Activated CD8-positive, alpha-beta memory T cell treated with anti-CD3 and anti-CD28 coated beads, Interleukin-2, amount 50 U/mL, for 24 hours (primary cell): ENCODE measurements at regions not wholly inside any gene's neighbourhood (a gene's known extent, or its start where the extent isn't known, plus 50 kb on each side); places are given as distances from the start of the nearest gene placed in this dataset.
"Not testable (repeated sequence)": the region's sequence is repeated elsewhere in the genome, so short reads cannot be mapped to it uniquely, and the experiment has no call there.

Experiments
- DNase-seq: peaks from one replicate; pipeline ENCODE4 v3.0.0-alpha.2; 2020; ENCODE audit errors: extremely low read depth

DNA sequence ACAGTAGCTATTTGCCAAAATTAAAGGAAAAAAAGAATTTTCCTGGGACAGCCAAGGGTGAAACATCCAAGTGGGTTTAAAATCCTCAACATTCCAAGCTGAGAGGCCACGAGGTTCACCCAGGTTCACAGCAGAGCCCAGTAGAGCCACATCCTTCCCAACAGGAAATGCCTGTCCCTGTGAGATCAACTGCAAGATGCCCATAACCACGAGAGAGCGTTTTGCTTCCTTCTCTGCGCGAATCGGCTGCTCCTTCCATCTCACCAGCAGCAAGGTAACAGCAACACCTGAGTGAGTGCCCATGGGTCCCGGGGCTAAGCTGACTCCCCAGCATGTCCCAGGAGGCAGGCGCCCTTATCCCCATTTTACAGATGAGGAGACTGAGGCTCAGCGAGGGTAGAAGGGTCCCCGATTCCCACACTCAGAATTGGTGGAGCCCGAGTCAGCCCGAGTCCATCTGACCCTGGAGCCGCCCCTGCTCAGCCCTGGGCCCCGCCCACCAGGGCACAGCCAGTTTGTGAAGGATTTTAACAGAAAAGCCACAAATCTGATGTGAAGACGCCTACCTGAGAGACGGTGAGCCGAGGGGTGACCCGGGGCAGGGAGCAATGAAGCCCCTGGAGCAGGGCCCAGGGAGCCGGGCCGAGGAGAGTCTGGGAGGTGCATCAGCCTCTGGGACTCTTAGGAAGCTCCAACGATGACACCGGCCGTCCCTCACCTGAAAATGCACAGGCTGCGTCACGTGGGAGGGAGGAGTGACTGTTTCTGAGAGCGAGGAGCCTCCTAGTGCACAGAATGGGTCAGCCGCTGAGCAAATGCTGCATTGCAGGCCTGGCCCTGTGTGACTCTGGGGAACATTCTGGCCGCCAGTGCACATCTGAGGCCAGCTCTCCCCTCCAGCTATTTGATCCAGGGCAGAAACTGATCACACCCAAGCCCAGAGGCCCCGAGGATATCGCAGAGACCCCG lies 236.9 kb upstream of the SFSWAP start:
- no peak for DNase-seq

DNA sequence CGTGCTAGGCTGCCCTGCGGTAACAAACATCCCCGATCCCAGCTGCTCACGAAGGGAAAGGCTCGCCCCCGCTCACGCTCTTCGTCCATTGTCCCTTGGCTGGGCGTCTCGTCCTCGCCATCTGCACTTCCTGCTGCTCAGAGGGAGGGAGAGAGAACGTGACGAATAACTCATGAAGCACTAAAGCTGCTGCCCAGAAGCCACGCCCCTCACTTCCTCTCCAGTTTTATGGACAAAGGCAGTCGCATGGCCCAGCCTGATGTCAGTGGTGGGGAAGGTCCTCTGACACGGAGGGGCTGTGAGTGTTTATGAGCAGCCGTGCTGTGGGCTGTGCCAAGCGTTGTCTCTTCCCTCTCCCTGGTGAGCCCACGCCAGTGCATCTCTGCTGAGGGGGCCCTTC lies 235.9 kb upstream of the SFSWAP start:
- DNase-seq = not testable (repeated sequence)

DNA sequence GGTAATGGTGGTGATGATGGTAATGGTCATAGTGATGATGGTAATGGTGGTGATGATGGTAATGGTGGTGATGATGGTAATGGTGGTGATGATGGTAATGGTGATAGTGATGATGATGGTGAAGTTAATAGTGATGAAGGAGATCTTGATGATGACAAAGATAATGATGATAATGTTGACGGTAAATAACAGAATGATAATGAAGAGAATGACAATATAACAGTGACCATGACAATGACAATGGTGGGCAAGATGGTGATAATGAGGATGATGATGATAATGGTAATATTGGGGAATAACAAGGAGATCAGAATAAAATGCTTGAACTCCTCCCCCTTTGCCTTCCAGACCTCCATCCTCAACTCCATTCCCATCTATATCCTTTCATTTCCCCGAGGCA lies 233.3 kb upstream of the SFSWAP start:
- no peak for DNase-seq

DNA sequence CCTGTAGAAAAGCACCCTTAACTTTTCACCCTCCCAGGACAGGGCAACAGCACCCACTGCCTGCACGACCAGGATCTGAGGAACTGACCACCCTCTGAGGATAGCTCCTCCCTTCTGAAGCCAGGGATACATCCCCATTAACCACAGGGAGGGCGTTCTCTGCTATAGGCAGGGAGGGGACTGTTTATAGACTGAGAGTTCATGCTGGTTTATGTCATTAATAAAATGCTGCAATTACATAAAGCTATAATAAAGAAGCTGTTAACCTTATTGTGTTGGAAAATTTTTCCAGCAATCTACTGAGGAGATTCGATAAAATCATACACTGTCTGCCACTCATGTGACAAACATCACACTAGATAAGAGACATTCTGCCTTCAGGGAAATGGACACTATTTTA lies 232.4 kb upstream of the SFSWAP start:
- no peak for DNase-seq

DNA sequence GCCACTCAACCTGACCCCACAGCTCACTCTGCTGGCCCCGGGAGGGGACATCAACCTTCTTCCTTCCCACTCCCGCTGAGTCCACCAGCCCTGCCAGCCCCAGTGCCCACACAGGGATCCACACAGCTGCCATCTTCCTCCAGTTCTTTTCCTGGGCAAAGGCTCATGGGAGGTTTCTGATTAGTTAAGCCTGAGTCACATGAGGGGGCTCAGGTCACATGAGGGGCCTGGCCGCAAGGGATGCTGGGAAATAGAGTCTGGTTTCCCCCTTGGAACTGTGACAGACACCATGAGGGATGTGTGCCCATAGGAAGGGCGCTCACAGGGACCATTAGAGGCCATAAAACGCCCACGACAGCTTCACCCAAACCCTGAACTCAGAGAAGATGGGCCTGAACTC lies 228.7 kb upstream of the SFSWAP start:
- DNase-seq = no peak

DNA sequence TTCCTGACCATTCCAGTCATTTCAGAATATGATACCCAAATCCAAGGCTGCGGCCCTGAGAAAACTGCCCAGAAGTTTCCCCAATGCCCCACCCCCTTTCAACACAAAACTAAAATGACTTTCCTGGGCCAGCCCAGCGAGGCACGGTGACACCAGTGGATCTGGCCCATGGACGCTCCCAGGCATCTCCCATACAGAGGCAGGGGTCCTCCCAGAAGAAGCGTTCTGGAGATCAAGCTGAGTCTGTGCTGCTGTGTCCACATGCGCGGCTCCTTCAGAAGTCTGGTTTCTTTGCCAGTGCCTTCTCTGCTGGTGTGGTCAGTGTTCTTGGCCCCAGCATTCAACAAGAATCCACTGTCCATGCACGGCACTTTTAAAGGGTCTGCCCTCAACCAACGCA lies 228.2 kb upstream of the SFSWAP start:
- DNase-seq = no peak

DNA sequence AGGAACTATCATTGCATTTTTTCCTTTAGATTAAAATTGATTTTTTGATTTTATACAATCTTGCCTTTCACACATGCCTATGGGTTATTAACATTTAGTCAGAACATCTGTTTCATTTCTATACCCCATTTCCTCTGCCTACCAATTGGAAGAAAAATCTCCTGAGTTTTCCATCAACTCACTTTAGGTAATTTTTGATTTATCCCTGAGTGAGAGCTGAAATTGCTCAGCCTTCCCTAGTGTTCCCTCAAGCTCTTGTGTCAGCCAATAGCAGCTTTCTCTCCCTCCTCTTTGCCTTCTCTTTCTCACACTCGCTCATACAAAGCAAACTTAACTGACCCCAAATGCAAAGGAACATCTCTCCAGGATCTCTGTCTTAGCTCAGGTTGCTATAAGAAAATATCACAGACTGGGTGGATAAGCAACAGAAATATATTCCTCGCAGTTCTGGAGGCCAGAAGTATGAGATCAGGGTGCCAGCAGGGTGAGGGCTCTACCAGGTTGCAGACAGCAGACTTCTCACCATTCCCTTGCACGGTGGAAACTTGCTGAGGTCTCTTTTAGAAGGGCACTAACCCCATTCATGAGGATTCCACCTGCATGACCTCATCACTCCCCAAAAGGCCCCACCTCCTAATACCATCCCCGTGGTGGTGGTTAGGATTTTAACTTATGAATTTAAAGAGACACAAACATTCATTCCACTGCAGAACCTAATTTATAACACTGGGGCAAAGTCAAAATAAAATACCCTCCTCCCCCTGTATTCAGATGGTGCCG lies 224.2 kb upstream of the SFSWAP start:
- no peak for DNase-seq

DNA sequence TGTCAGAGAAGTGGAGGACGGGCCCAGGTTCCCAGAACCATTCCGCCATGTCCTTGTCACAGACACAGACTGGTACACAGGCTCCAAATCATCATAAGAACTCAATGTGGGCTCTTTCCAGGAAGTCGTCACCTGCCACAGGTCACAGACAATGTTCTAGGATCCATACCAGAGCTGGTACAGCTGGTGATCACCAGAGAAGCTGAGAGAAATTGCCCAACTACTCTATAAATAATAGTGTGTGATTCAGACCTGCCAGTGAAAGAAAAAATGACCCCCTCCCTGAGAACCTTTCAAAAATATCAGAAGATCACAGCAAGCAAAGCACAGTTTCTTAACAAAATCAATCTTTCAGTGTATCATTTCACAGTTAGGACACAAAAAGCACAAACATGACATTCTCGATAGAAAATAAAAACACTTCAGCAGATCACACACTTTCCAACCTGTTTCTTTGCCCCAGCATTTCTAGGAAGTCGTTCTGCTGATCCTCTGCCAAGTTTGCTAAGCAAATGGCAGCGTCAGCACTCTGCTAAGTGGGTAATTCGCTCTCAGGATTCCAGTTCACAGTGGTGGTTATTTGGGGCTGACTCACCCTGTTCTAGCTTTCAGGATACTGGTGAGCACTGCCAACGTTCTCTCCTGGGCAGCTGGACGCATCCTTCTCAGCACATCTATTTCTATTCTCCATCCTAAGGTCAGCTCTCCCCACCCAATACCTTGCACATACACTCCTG lies 223.3 kb upstream of the SFSWAP start:
- DNase-seq = no peak

DNA sequence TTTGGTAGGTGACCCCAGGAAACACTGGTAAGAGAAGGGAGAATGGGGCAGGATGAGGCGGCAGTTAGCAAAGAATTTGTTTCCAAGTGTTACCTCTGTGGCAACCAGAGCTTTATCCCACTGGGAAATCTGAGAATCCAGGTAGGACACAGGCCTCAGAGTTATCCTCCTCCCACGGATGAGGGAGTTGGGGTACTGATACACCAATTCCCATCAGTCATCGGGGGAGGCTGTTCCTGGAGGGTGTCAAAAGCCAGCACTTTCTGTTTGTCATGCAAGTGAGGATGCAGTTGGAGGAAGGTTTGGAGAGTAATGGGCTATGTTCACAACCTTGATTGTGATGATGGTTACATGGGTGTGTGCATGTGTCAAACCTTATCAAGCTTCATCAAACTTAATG lies 221.2 kb upstream of the SFSWAP start:
- DNase-seq = no peak

DNA sequence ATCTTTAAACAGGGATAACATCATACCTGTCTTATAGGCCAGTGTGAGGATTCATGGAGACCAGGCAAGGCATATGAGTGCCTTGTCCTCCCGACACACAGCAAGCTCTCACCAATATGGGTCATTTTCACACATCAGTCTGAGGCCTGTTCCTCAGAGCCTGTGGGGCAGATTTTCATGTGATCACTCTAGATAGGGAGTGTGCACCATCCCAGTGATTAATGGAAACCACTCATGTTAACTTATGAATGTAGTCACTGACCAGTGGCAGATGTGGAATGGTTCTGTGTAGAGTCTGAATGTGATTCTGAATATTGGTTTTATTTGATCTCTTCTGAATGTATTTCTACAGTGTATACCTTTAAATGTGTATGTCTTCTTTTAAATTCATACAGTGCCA lies 219.7 kb upstream of the SFSWAP start:
- no peak for DNase-seq

DNA sequence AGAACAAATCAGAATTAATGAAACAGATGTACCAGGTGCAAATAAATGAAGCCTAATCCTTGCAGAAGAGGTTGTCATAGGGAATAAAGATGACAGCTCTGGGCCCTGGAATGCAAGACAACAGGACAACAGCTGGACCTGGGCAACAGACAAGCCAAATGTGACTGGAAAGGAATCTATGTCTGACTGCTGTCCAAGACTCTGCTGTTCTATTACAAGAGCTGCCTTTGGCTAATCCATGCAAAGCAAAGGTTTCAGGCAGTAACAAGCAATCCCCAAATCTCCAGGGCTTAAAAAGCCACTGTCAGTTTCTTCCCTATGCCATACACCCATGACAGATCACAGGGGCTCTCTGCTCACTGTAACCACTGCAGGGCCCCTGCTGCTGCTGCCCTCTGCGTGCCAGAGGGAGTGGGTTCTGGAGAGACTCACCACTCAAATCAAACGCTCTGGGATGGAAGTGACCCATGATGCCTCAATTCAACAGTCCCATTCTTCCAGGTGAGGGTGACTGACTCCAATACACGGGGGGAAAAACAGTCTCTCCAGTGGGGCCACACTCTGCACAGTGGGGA lies 218.9 kb upstream of the SFSWAP start:
- no peak for DNase-seq

DNA sequence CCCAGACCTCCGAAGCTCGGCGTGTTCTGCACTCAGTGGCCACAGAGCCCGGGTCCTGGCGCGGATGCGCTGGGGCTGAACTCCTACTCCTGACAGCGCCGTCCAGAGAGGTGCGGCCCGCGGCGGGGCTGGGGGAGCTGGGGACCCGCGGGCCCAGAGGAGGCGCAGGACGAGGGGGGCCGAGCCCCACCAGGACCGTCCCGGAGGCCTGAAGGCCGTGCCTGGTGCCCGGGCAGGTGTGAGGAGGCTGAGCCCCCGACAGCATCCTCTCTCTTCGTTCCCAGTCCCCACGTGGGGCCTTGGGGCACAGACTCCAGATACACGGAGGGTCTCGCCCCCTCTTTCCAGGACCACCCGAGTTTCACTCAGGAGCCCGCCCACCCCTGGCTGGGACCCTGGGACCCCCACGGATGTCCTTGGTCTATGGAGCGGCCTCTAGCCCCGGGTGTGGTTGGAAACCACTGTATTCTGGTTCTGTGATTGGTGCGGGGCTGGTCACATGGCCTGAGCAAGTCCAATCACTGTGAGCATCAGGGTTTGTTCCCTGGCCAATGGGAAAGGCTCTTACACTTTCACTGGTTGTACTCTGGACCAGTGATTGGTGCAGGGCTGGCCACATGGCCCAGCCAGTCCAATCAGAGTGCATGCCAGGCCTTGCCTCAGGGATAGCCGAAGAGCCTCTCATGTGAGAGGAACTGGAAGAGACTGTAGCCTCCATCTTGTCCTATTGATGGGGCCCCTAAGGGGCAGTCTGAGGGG lies 217.6 kb upstream of the SFSWAP start:
- no peak for DNase-seq

DNA sequence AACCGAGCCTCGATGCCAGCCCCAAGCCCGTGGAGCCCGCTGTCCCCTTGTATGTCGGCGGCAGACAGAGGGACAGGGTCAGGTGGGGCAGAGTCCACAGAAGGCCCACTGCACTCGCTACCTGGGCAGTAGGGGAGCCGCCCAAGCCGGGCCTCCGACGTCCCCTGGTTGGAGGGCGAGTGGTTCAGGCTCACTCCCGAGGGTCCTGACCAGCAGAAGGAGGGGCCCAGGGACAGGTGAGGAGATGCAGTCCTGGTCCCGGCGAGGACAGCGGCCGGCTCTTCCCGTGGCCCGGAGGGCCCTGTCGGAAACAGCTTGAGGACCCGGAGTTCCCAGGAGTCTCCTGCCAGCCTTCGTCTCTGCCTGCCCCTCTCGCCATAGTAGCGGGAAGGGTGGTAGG lies 216.7 kb upstream of the SFSWAP start:
- DNase-seq = no peak

DNA sequence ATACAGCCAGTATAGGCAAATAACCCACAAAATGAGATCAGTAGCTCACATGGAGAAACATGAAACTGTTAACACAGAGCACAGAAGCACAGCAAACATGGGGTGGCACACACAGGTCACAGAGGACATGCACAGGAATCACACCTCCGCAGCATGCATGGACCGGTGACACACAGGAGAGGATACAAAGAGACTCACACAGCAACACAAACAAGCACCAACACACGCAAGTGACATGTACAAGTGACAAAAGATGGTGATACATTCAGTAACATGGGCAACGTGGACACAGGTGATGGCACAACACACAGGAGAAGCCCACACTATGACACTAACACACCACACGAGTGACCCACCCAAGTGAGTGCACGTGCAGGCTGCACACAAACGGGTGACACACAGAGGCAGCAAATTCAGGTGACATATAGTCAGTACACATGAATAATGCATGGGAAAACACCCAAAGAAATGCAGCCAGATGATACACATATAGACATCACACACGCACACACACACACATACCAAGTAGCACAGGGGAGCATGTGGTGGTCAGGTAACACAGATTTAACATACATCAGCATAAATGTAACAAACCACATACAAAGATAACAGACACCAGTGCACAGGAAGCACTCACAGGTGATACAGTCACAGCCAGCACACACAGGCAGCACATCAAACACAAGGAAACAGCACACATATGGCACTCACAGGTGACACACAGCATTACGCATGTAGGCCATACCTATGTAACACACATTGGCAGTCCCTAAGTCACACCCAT lies 216.0 kb upstream of the SFSWAP start:
- no peak for DNase-seq

DNA sequence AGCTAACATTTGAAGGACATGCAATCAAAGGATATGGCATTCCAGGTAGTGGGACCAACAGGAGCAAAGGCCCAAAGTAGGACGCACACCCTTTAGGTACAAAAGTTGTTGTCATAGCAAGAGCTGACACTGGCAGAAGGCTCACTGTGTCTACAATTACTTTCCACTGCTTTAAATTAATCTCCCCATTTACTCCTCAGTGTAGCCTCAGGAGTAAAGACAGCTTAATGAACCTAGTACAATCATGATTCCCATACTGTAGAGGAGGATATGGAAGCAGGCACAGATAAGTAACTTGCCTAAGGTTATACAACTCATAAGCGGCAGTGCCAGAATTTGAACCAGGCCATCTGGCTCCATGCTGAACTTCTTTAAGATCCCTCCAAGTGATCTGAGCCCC lies 212.9 kb upstream of the SFSWAP start:
- no peak for DNase-seq

DNA sequence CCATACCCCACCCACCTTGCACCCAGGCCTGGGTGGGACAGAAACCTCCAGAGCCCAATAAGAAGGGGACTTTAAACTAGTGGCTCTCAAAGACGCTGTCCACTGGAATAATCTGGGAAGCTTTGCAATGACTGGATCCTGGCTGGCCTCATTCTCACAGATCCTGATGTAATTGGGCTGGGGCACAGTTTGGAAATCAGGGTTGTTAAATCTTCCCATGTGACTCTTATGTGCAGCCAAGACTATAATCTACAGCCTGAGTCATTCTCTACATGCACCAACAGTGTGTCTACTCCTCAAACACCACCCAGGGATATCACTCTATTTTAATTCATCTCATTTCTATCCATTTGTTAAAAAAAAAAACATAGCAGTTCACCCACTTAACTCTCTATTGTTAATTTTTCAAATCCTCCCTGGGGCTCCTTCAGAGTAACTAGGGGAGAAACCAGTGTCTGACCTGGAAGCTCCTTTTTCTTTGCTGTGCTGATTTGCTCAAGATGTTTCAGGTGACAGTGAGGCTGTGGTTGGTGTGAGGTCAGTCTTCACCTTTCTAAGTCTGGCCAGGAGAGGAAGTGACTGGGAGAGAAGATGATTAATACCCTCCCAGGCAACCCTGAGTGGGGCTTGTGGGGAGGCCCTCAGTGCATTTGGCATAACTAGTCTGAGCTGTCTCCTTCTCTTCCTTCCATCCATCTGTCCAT lies 211.6 kb upstream of the SFSWAP start:
- no peak for DNase-seq

DNA sequence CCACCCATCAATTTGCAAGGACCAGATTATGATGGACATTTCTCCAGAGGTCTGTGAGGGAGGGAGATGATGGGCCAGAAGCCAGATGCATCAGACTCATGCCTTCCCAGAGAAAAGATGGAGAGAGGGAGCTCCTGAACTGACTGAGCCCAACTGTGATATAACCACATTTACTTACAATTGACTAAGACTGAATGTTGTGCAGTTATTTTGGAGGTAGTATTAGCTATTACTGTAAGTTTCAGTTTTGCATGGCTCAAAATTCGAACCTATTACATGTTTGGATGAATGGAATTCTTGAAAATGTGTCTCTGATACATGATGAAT lies 211.1 kb upstream of the SFSWAP start:
- no peak for DNase-seq

DNA sequence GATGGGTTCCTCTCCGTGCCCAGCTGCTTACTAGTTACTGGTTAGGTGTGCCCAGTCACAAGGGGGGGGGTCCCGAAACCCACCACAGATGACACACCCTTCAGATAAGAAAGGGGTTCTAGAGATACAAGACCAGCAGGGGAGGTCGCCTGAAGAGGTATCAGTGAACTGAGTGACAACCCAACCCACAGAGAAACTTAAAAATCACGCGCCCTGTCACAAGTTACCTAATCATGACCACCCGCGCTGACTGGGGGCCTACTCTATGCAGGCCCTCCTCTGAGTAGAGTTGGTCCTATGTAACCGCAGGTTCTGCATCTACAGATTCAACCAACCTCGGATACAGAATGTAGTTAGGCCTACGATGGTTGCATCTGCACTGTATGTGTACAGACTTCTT lies 210.3 kb upstream of the SFSWAP start:
- DNase-seq = no peak

DNA sequence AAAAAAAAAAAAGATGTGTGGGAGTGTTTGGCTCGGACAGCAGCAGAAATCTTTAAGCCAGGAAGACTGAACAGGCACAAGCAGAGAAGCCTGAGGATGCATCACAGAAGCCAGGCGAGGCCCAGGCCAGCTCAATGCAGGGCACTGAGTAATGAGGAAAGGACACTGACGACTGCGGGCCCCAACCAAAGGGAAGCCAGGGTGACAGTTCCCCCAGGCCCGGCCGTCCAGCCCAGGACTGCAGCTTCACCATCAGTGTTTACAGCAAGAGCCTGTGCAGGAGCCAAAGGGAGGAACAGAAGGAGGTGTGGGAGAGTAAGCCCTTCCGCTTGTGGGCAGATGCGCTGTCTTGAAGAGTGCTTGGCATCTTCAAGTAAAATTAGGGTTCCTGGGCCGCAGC lies 205.3 kb upstream of the SFSWAP start:
- no peak for DNase-seq

DNA sequence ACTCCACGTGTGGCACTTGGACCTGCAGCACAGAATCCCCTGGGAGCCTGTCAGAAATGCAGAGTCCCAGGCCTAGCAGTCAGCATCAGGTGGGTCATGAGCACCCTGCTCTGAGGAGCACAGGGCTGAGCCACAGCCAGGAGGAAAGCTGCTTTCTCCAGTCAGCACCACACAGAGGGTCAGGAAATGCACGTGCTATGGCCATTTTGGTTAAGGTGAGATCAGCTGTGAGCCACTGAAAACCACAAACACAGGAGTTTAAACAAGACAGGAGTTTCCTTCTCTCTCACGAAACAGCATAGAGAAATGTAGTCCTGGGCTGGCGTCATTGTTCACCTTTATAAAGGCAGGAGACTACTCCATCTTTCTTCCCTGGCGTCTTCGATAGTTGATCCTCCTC lies 204.5 kb upstream of the SFSWAP start:
- DNase-seq = no peak
